HEK293 (cell line): ENCODE measurements at regions not wholly inside any gene's neighbourhood (a gene's known extent, or its start where the extent isn't known, plus 50 kb on each side); places are given as distances from the start of the nearest gene placed in this dataset.
A peak's percentile ranks its signal among the peaks of the same experiment; 100 is the strongest.

Experiments
- CTCF ChIA-PET: fragments of 350-600 bp; formaldehyde crosslinking; extraction: SDS; loops from one replicate; lab custom pipeline; 2021; ENCODE audit warnings: antibody characterized with exemption; lab: Yijun Ruan, JAX
- POLR2A ChIA-PET: fragments of 300-600 bp; formaldehyde crosslinking; extraction: SDS; loops from one replicate; lab custom pipeline; 2020; ENCODE audit warnings: antibody characterized with exemption, inconsistent platforms; lab: Yijun Ruan, JAX
- H3K27ac ChIP-seq: fragments of 200-500 bp; sonication (Bioruptor generic); 2 replicates; pipeline ENCODE4 v1.5.1; 2014; ENCODE audit warnings: low read depth, low read length, control low read depth, inconsistent platforms; ENCODE audit errors: extremely low read depth
- H3K36me3 ChIP-seq, 2 experiments: fragments of 200-500 bp in 1 of 2; sonication (Bioruptor generic) in 1 of 2; 1 replicate in 1 of 2; 2 replicates in 1 of 2; pipeline ENCODE4 v1.5.1; 2014 to 2017; ENCODE audit warnings: inconsistent platforms in 2 of 2, low read length in 2 of 2; ENCODE audit not compliant: control insufficient read depth in 2 of 2, insufficient read depth in 1 of 2
- H3K4me1 ChIP-seq: fragments of 200-500 bp; sonication (Bioruptor generic); 2 replicates; pipeline ENCODE4 v1.5.1; 2014; ENCODE audit warnings: mild to moderate bottlenecking, low read length, inconsistent platforms; ENCODE audit not compliant: control insufficient read depth, insufficient read depth
- H3K4me3 ChIP-seq: 2 replicates; pipeline ENCODE4 v1.5.1; 2011; ENCODE audit warnings: low read depth, mild to moderate bottlenecking, control low read depth, low read length, moderate library complexity
- H3K9me3 ChIP-seq: fragments of 200-500 bp; sonication (Bioruptor generic); 2 replicates; pipeline ENCODE4 v1.5.1; 2014; ENCODE audit warnings: low read depth, low read length, inconsistent platforms; ENCODE audit not compliant: control insufficient read depth, insufficient read depth
- GFI1B ChIP-seq: fragments of 450-650 bp; formaldehyde crosslinking; IDR thresholded peaks from 2 replicates; pipeline ENCODE4 v1.5.1; 2016; ENCODE audit warnings: missing biosample characterization, missing genetic modification characterization
- REPIN1 ChIP-seq: fragments of 450-650 bp; formaldehyde crosslinking; IDR thresholded peaks from 2 replicates; pipeline ENCODE4 v1.5.1; 2017; ENCODE audit warnings: missing biosample characterization, missing genetic modification characterization, low read depth
- TRIM28 ChIP-seq: IDR thresholded peaks from 2 replicates; pipeline ENCODE4 v1.6.1; 2011; ENCODE audit warnings: low read length, control low read depth, borderline replicate concordance
- WT1 ChIP-seq: fragments of 450-650 bp; formaldehyde crosslinking; IDR thresholded peaks from 2 replicates; pipeline ENCODE4 v1.5.1; 2016; ENCODE audit warnings: missing biosample characterization, missing genetic modification characterization
- ZFP3 ChIP-seq: fragments of 450-650 bp; formaldehyde crosslinking; IDR thresholded peaks from 2 replicates; pipeline ENCODE4 v1.5.1; 2016; ENCODE audit warnings: low read depth, missing biosample characterization, missing genetic modification characterization
- ZNF10 ChIP-seq: fragments of 450-650 bp; formaldehyde crosslinking; IDR thresholded peaks from 2 replicates; pipeline ENCODE4 v1.5.1; 2017; ENCODE audit warnings: missing biosample characterization, missing genetic modification characterization
- ZNF121 ChIP-seq: fragments of 450-650 bp; formaldehyde crosslinking; IDR thresholded peaks from 2 replicates; pipeline ENCODE4 v1.5.1; 2016; ENCODE audit warnings: missing biosample characterization, missing genetic modification characterization
- ZNF16 ChIP-seq: fragments of 450-650 bp; formaldehyde crosslinking; IDR thresholded peaks from 2 replicates; pipeline ENCODE4 v1.5.1; 2016; ENCODE audit warnings: low read depth, missing biosample characterization, missing genetic modification characterization
- ZNF221 ChIP-seq: fragments of 450-650 bp; formaldehyde crosslinking; IDR thresholded peaks from 2 replicates; pipeline ENCODE4 v1.5.1; 2017; ENCODE audit warnings: missing biosample characterization, missing genetic modification characterization, borderline replicate concordance
- ZNF24 ChIP-seq: fragments of 450-650 bp; formaldehyde crosslinking; IDR thresholded peaks from 2 replicates; pipeline ENCODE4 v1.5.1; 2016; ENCODE audit warnings: missing biosample characterization, missing genetic modification characterization
- ZNF266 ChIP-seq: fragments of 450-650 bp; formaldehyde crosslinking; IDR thresholded peaks from 2 replicates; pipeline ENCODE4 v1.5.1; 2016; ENCODE audit warnings: missing biosample characterization, missing genetic modification characterization, low read depth
- ZNF302 ChIP-seq: fragments of 450-650 bp; formaldehyde crosslinking; IDR thresholded peaks from 2 replicates; pipeline ENCODE4 v1.5.1; 2016; ENCODE audit warnings: missing biosample characterization, missing genetic modification characterization, low read depth
- ZNF394 ChIP-seq: fragments of 450-650 bp; formaldehyde crosslinking; IDR thresholded peaks from 2 replicates; pipeline ENCODE4 v1.5.1; 2016; ENCODE audit warnings: missing biosample characterization, missing genetic modification characterization, mild to moderate bottlenecking, moderate library complexity, borderline replicate concordance
- ZNF404 ChIP-seq: fragments of 450-650 bp; formaldehyde crosslinking; IDR thresholded peaks from 2 replicates; pipeline ENCODE4 v1.5.1; 2017; ENCODE audit warnings: missing biosample characterization, missing genetic modification characterization
- ZNF623 ChIP-seq: fragments of 450-650 bp; formaldehyde crosslinking; IDR thresholded peaks from 2 replicates; pipeline ENCODE4 v1.5.1; 2016; ENCODE audit warnings: missing biosample characterization, missing genetic modification characterization
- ZNF701 ChIP-seq: fragments of 450-650 bp; formaldehyde crosslinking; IDR thresholded peaks from 2 replicates; pipeline ENCODE4 v1.5.1; 2016; ENCODE audit warnings: missing biosample characterization, missing genetic modification characterization
- ZSCAN4 ChIP-seq: fragments of 450-650 bp; formaldehyde crosslinking; IDR thresholded peaks from 2 replicates; pipeline ENCODE4 v1.5.1; 2017; ENCODE audit warnings: missing biosample characterization, missing genetic modification characterization
- TF ChIP-seq, protein P1 (sequence below): fragments of 450-650 bp; formaldehyde crosslinking; IDR thresholded peaks from 2 replicates; pipeline ENCODE4 v1.5.1; 2016; ENCODE audit warnings: missing biosample characterization, missing genetic modification characterization
- TF ChIP-seq, protein P2 (sequence below): fragments of 450-650 bp; formaldehyde crosslinking; conservative IDR thresholded peaks from 2 replicates; pipeline ENCODE4 v1.5.1; 2016; ENCODE audit warnings: low read depth, missing biosample characterization, missing genetic modification characterization
- TF ChIP-seq, protein P3 (sequence below): fragments of 450-650 bp; formaldehyde crosslinking; IDR thresholded peaks from 2 replicates; pipeline ENCODE4 v1.5.1; 2017; ENCODE audit warnings: missing biosample characterization, missing genetic modification characterization

DNA sequence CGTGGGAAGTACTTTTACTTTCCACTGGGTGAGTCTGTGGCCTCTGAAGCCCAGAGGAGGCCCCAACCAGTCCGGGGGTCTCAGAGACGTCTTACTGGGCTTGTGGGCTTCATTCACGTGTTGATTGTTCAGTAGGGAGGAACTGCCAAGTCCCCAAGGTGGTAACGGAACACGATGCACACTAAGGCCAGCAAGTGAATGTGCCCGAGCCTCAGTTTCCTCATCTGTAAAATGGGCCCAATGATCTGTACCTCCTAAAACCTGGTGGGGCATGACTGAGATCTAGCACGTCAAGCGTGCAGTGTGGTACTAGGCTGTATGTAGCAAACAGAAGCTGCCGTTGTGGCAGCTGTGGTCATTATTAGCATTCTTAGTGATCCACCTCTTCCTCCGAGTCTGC, 499.1 kb downstream of the MN1 start:
- Histone ChIP-seq H3K4me1 (no peaks in the 10 kb centered on the region; the same call in 1 of the 2 replicates), H3K27ac (no peak overlapping the region), H3K4me3 (no peak overlapping the region), H3K36me3 (no peaks in the 10 kb centered on the region), H3K9me3 (no peaks in the 10 kb centered on the region)
- ChIA-PET CTCF (interaction anchor here (0.6 kb wide), 1 partner anchor 423 kb away, joined by 3 read pairs; no protein-coding TSS in a partner anchor), POLR2A (no interaction called here)
- no peak for TF ChIP-seq GFI1B (tag by site-specific recombination)
- no peak for TF ChIP-seq ZNF221 (tag by site-specific recombination)
- TF ChIP-seq, protein P1, sequence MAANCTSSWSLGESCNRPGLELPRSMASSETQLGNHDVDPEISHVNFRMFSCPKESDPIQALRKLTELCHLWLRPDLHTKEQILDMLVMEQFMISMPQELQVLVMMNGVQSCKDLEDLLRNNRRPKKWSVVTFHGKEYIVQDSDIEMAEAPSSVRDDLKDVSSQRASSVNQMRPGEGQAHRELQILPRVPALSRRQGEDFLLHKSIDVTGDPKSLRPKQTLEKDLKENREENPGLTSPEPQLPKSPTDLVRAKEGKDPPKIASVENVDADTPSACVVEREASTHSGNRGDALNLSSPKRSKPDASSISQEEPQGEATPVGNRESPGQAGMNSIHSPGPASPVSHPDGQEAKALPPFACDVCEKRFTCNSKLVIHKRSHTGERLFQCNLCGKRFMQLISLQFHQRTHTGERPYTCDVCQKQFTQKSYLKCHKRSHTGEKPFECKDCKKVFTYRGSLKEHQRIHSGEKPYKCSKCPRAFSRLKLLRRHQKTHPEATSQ (tag by site-specific recombination) = no peak

- no peaks in the 10 kb centered on the region for H3K4me1 ChIP-seq
- no peaks in the 10 kb centered on the region for H3K36me3 ChIP-seq
- no peaks in the 10 kb centered on the region for H3K9me3 ChIP-seq
- ChIA-PET CTCF (no interaction called here), POLR2A (no interaction called here)
- H3K4me3 ChIP-seq = no peak overlapping the region
- TF ChIP-seq ZNF623 (peak; percentile 91), ZNF10 (tag by site-specific recombination) (no peak)
- no peak overlapping the region for H3K27ac ChIP-seq
Measured at GRCh38 chr22:27303718-27304117, 497.8 kb downstream of the MN1 start.

DNA sequence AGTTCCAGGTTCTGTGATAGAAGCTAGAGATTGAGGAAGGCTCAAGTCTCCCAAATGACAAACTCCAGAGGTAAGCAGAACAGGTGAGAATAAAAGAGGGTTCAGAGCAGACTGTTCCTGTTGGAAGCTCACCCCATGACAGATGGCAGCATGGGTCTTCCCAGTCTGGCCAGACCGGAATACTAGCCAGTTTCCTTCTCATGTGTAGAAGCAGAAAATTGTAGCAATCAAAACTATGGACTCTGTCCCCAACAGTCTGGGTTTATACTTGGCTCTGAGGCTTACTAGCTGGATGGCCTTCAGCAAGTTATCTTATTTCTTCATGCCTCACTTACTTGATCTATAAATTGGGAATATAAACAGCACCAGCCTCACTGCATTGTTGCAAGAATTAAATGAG, 494.8 kb downstream of the MN1 start:
- CTCF ChIA-PET = interaction anchor here (0.7 to 1.2 kb wide), 3 partner anchors 10 to 99 kb away, joined by 3 to 4 read pairs (median 3); no protein-coding TSS in a partner anchor

DNA sequence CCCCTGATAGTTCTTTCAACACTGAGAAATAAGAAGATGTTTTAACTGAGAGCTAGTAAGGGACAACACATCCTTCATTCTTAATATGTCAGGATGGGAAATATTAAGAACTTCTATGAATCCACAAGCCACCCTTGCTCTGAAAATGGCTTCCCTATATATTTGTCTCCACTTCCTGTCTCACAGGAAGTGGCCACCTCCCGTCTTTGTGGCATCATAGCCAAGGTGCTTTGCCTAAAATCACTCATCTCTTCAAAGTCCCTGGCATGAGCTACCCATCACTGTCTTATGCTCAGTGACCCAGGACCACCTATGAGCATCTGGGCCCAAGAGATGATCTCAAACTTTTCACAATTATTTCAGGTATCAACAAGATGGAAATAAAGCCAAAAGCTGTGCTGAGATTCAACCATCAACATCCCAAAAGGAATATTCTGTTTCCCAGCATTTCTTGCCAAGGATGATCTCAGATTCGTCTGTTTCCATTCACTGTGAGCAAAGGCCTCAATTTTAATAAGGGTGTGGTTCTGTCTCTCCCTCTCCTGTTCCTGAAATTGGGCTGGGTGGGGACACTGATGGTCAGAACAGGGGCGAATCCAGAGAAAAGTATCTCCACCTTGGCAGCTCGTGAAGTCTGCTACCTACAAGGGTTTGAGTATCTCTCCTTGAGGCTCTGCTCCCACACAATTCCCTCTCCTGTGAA, 493.9 kb downstream of the MN1 start:
- H3K4me3 ChIP-seq = no peak overlapping the region
- ChIA-PET CTCF (interaction anchor here (1.1 to 1.2 kb wide), 2 partner anchors 11 to 98 kb away, joined by 3 to 4 read pairs; no protein-coding TSS in a partner anchor), POLR2A (no interaction called here)
- no peaks in the 10 kb centered on the region for H3K9me3 ChIP-seq
- no peak overlapping the region for H3K27ac ChIP-seq
- H3K36me3 ChIP-seq = no peaks in the 10 kb centered on the region
- no peaks in the 10 kb centered on the region for H3K4me1 ChIP-seq
- no peak for TF ChIP-seq ZNF404 (tag by site-specific recombination)
- TF ChIP-seq, protein P2, sequence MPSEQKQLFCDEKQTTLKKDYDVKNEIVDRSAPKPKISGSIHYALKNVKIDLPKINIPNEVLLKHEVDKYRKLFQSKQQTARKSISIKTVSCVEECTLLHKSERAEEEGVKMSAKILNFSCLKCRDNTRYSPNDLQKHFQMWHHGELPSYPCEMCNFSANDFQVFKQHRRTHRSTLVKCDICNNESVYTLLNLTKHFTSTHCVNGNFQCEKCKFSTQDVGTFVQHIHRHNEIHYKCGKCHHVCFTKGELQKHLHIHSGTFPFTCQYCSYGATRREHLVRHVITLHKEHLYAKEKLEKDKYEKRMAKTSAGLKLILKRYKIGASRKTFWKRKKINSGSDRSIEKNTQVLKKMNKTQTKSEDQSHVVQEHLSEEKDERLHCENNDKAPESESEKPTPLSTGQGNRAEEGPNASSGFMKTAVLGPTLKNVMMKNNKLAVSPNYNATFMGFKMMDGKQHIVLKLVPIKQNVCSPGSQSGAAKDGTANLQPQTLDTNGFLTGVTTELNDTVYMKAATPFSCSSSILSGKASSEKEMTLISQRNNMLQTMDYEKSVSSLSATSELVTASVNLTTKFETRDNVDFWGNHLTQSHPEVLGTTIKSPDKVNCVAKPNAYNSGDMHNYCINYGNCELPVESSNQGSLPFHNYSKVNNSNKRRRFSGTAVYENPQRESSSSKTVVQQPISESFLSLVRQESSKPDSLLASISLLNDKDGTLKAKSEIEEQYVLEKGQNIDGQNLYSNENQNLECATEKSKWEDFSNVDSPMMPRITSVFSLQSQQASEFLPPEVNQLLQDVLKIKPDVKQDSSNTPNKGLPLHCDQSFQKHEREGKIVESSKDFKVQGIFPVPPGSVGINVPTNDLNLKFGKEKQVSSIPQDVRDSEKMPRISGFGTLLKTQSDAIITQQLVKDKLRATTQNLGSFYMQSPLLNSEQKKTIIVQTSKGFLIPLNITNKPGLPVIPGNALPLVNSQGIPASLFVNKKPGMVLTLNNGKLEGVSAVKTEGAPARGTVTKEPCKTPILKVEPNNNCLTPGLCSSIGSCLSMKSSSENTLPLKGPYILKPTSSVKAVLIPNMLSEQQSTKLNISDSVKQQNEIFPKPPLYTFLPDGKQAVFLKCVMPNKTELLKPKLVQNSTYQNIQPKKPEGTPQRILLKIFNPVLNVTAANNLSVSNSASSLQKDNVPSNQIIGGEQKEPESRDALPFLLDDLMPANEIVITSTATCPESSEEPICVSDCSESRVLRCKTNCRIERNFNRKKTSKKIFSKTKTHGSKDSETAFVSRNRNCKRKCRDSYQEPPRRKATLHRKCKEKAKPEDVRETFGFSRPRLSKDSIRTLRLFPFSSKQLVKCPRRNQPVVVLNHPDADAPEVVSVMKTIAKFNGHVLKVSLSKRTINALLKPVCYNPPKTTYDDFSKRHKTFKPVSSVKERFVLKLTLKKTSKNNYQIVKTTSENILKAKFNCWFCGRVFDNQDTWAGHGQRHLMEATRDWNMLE (tag by site-specific recombination) = 0 out of 2 replicates have a peak, but pooled peaks have one; percentile 36
- TF ChIP-seq TRIM28 = no peak
- TF ChIP-seq ZNF16 = no peak

More for the DNA sequence above, 494.8 kb downstream of the MN1 start:
- Histone ChIP-seq H3K36me3 (no peaks in the 10 kb centered on the region), H3K4me3 (no peak overlapping the region), H3K4me1 (no peaks in the 10 kb centered on the region), H3K27ac (no peak overlapping the region), H3K9me3 (no peaks in the 10 kb centered on the region)
- TF ChIP-seq ZNF221 (tag by site-specific recombination) = no peak
- no peak for TF ChIP-seq ZNF701
- TF ChIP-seq ZNF302 = no peak
- TF ChIP-seq, protein P3, sequence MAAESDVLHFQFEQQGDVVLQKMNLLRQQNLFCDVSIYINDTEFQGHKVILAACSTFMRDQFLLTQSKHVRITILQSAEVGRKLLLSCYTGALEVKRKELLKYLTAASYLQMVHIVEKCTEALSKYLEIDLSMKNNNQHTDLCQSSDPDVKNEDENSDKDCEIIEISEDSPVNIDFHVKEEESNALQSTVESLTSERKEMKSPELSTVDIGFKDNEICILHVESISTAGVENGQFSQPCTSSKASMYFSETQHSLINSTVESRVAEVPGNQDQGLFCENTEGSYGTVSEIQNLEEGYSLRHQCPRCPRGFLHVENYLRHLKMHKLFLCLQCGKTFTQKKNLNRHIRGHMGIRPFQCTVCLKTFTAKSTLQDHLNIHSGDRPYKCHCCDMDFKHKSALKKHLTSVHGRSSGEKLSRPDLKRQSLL (tag by site-specific recombination) = no peak
- no peak for TF ChIP-seq ZNF24 (tag by site-specific recombination)
- no peak for TF ChIP-seq ZFP3 (tag by site-specific recombination)
- no peak for TF ChIP-seq REPIN1 (tag by site-specific recombination)
- TF ChIP-seq ZNF394 (tag by site-specific recombination) = no peak
- no peak for TF ChIP-seq ZSCAN4 (tag by site-specific recombination)
- TF ChIP-seq ZNF121 (tag by site-specific recombination) = no peak
- TF ChIP-seq ZNF266 (tag by site-specific recombination) = no peak
- no peak for TF ChIP-seq WT1
- POLR2A ChIA-PET = no interaction called here
